SK-N-SH treated with all-trans-retinoic acid at 6 μM for 48 hours (cell line): ENCODE measurements at regions not wholly inside any gene's neighbourhood (a gene's known extent, or its start where the extent isn't known, plus 50 kb on each side); places are given as distances from the start of the nearest gene placed in this dataset.

Source experiments
- PPARA ChIP-seq: fragments of 250-450 bp; sonication (Bioruptor Pico); IDR thresholded peaks from 2 replicates; pipeline ENCODE4 v1.5.0; 2020; ENCODE audit warnings: mild to moderate bottlenecking, borderline replicate concordance
- ZFP30 ChIP-seq: fragments of 450-650 bp; formaldehyde crosslinking; IDR thresholded peaks from 2 replicates; pipeline ENCODE4 v1.5.0; 2022; ENCODE audit warnings: mild to moderate bottlenecking, moderate library complexity
- ZNF565 ChIP-seq: fragments of 450-650 bp; formaldehyde crosslinking; conservative IDR thresholded peaks from 2 replicates; pipeline ENCODE4 v1.5.0; 2020; ENCODE audit warnings: low read depth, mild to moderate bottlenecking, moderate library complexity
- ZNF8 ChIP-seq: fragments of 450-650 bp; formaldehyde crosslinking; IDR thresholded peaks from 2 replicates; pipeline ENCODE4 v1.5.0; 2020; ENCODE audit warnings: mild to moderate bottlenecking, moderate library complexity
- TF ChIP-seq, protein P1 (sequence below): fragments of 250-450 bp; sonication (Bioruptor Pico); IDR thresholded peaks from 2 replicates; pipeline ENCODE4 v1.8.0; 2020; ENCODE audit warnings: mild to moderate bottlenecking, moderate library complexity, borderline replicate concordance

DNA sequence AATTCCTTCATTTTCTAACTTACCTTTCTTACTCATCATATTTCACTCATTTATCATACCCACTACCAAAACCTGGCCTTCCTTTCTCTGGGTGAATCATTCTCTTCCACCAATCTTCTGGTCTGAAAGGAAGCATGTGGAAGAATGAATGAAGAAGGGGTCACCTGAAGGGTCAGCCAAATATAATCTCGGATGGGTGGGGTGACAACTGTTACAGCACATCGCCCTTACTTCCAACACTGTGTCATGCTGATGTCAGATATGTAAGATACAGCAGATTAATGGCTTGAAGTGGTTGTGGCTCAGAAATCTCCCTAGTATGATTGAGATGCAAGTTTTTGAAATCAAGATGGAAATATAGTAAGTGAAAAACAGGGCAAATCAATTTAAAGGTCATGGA is 401.7 kb upstream of the HTR2A start:
- TF ChIP-seq ZNF8 (CRISPR knock-in tag) (no peak), ZFP30 (CRISPR knock-in tag) (no peak), ZNF565 (CRISPR knock-in tag) (no peak), PPARA (no peak)
- TF ChIP-seq, protein P1, sequence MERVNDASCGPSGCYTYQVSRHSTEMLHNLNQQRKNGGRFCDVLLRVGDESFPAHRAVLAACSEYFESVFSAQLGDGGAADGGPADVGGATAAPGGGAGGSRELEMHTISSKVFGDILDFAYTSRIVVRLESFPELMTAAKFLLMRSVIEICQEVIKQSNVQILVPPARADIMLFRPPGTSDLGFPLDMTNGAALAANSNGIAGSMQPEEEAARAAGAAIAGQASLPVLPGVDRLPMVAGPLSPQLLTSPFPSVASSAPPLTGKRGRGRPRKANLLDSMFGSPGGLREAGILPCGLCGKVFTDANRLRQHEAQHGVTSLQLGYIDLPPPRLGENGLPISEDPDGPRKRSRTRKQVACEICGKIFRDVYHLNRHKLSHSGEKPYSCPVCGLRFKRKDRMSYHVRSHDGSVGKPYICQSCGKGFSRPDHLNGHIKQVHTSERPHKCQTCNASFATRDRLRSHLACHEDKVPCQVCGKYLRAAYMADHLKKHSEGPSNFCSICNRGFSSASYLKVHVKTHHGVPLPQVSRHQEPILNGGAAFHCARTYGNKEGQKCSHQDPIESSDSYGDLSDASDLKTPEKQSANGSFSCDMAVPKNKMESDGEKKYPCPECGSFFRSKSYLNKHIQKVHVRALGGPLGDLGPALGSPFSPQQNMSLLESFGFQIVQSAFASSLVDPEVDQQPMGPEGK (CRISPR knock-in tag): no peak
